ENCODE measurements at regions not wholly inside any gene's neighbourhood (a gene's known extent, or its start where the extent isn't known, plus 50 kb on each side); places are given as distances from the start of the nearest gene placed in this dataset.
A peak's percentile ranks its signal among the peaks of the same experiment; 100 is the strongest.
"Not testable (repeated sequence)": the region's sequence is repeated elsewhere in the genome, so short reads cannot be mapped to it uniquely, and the experiment has no call there.

GRCh38 chr1:143584508-143584907, 387.3 kb downstream of the FAM72C start:
- DNase-seq = no peak

DNA sequence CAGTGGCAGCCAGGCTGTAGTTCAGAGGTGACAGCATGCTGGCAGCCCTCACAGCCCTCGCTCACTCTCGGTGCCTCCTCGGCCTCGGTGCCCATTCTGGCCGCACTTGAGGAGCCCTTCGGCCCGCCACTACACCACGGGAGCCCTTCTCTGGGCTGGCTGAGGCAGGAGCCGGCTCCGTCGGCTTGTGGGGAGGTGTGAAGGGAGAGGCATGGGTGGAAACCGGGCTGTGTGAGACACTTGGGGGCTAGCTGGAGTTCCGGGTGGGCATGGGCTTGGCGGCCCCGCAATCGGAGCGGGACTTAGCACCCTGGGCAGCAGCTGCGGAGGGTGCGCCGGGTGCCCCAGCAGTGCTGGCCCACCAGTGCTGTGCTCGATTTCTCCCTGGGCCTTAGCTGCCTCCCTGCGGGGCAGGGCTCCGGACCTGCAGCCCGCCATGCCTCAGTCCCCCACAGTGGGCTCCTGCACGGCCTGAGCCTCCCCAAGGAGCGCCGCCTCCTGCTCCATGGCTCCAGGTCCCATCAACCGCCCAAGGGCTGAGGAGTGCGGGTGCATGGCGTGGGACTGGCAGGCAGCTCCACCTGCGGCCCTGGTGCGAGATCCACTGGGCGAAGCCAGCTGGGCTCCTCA, 396.8 kb downstream of the FAM72C start:
- no peak for DNase-seq

DNA sequence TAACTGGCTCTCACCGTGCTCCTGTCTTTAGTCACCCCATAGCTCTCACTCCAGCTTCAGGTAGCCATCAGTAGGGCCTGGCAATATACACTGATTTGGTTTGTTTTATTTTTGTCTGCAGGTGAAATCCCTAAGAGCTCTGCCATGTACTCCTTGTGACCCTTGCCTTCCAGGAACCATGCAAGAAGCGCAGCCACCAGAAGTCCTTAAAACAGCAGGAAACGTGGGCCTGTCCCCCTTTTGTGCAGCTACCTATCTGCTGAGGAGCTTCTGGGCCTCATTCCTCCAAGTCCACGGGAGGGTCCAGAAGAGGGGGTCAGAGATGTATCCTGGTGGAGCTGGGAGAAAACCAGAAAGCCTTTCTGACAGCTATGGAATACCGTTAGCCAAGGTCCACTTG, 399.1 kb downstream of the FAM72C start:
- not testable (repeated sequence) for DNase-seq

DNA sequence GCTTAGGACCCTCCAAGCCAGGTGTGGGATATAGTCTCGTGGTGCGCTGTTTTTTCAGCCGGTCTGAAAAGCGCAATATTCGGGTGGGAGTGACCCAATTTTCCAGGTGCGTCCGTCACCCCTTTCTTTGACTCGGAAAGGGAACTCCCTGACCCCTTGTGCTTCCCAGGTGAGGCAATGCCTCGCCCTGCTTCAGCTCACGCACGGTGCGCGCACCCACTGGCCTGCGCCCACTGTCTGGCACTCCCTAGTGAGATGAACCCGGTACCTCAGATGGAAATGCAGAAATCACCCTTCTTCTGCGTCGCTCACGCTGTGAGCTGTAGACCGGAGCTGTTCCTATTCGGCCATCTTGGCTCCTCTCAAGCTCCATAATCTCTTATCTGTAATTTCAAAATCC, 408.0 kb downstream of the FAM72C start:
- not testable (repeated sequence) for DNase-seq

- DNase-seq = no peak
Observed at GRCh38 chr1:143553627-143554026, 418.2 kb downstream of the FAM72C start.

GRCh38 chr1:143504703-143505102, 467.1 kb downstream of the FAM72C start:
- DNase-seq = not testable (repeated sequence)

GRCh38 chr1:143504080-143504479, 467.7 kb downstream of the FAM72C start:
- not testable (repeated sequence) for DNase-seq

DNA sequence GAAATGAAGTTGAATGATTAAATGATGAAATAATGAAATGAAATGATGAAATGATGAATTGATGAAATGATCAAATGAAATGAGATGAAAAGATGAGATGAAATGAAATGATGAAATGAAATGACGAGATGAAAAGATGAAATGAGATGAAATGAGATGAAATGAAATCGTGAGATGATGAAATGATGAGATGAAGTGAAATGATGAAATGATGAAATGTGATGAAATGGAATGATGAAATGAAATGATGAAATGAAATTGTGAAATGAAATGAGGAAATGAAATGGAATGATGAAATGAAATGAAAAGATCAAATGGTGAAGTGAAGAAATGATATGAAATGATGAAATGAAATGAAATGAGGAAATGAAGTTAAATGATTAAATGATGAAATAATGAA, 468.7 kb downstream of the FAM72C start:
- DNase-seq = not testable (repeated sequence)

DNA sequence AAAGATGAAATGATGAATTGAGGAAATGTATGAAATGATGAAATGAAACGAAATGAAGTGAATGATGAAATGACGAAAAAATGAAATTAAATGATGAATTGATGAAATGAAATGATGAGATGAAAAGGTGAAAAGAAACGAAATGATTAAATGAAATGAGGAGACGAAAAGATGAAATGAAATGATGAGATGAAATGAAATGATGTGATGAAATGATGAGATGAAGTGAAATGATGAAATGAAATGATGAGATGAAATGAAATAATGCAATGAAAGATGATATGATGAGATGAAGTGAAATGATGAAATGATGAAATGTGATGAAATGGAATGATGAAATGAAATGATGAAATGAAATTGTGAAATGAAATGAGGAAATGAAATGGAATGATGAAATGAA, 469.7 kb downstream of the FAM72C start:
- DNase-seq = not testable (repeated sequence)

DNA sequence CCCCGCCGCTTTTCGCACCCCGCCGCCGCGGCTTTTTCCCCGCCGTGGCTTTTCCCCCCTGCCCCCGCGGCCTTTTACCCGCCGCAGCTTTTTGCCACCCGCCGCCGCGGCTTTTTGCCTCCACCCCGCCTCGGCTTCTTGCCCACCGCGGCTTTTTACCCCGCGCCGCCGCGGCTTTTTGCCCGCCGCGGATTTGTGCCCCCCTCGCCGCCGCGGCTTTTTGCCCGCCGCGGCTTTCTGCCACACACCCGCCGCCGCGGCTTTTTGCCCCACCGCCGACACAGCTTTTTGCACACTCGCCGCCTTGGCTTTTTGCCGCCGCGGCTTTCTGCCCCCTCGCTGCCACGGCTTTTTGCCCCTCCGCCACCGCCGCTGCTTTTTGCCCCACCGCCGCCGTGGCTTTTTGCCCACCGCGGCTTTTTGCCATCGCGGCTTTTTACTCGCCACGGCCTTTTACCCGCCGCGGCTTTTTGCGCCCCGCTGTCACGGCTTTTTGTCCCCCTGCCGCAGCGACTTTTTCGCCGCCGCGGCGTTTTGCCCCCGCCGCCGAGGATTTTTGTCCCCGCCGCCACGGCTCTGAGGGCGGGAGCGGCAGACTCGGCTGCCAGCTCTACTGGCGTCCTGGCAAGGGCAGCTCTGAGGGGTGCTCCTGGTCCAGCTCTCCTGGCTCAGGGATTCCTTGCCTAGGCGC, 473.6 kb downstream of the FAM72C start:
- peak; percentile 7 for DNase-seq

DNA sequence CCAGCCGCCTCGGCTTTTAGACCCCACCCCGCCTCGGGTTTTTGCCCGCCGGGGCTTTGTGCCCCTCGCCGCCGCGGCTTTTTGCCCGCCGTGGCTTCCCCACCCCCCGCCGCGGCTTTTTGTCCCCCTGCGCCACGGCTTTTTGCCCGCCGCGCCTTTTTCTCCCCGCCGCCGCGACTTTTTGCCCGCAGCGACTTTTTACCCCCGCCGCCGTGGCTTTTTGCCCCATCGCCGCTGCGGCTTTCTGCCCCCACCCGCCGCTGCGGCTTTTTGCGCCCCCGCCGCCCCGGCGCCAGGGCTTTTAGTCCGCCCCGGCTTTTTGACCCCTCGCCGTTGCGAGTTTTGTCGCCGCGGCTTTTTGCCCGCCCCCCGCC, 474.4 kb downstream of the FAM72C start:
- peak; percentile 25 for DNase-seq

DNA sequence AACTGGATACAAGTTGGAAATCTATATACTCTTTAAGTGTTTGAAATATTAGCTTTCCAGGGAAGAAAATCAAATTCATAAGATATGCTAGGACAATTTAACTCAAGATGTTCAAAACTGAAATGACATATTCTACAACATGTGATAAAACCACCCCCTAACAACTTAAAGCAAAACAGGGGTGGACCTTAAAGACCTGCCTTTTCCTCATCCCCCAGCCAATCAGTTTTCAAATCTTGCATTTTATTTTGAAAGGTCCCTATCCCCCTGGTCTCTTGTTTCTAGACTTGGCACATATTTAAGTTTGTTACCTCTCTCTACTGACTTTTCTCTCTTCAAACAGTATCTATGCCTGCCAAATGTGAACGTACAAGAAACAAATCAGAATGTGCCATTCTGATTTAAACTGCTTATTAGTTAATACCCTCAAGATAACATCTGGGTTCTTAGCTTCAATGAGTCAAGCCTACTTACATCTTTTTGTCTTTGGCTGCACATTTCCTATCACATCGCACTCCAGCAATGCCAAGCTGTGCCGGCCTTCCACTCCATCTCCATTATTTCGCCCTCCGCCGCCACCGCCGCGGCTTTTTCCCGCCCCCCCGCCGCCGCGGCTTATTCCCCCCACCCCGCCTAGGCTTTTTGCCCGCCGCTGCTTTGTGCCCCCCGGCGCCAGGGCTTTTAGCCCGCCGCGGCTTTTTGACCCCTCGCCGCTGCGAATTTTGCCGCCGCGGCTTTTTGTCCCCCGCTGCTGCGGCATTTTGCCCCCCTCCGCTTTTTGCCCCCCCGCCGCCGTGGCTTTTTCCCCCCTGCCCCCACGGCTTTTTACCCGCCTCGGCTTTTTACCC, 475.0 kb downstream of the FAM72C start:
- peak; percentile 1 for DNase-seq

Data from RPMI8226 (cell line).